Activated naive CD4-positive, alpha-beta T cell treated with anti-CD3 and anti-CD28 coated beads for 36 hours (primary cell): ENCODE measurements at regions not wholly inside any gene's neighbourhood (a gene's known extent, or its start where the extent isn't known, plus 50 kb on each side); places are given as distances from the start of the nearest gene placed in this dataset.

Experiments
- CTCF ChIA-PET: fragments of 350-600 bp; sonication (Branson Sonifier 250); formaldehyde crosslinking; loops from one replicate; lab custom pipeline; 2021; ENCODE audit warnings: antibody characterized with exemption; lab: Charles Lee
- DNase-seq: peaks from one replicate; pipeline ENCODE4 v3.0.0-alpha.2; 2020
- H3K27ac Mint-ChIP-seq: one replicate; pipeline ENCODE4 v1.8.0; 2021; ENCODE audit warnings: mild to moderate bottlenecking, mixed read lengths
- H3K27me3 Mint-ChIP-seq: one replicate; pipeline ENCODE4 v1.8.0; 2021; ENCODE audit warnings: low read depth, mixed read lengths
- H3K36me3 Mint-ChIP-seq: one replicate; pipeline ENCODE4 v1.8.0; 2021; ENCODE audit warnings: low read depth, mixed read lengths
- H3K4me1 Mint-ChIP-seq: one replicate; pipeline ENCODE4 v1.8.0; 2021; ENCODE audit warnings: low read depth, mixed read lengths
- H3K4me3 Mint-ChIP-seq: one replicate; pipeline ENCODE4 v1.8.0; 2021; ENCODE audit warnings: mild to moderate bottlenecking, moderate library complexity, mixed read lengths
- H3K9me3 Mint-ChIP-seq: one replicate; pipeline ENCODE4 v1.8.0; 2021; ENCODE audit warnings: mixed read lengths
- intact Hi-C: fragments of 100-400 bp; cut with micrococcal nuclease; formaldehyde crosslinking; loops from one replicate; pipeline ENCODE4 v1.15.1; 2023

GRCh38 chr6:163728442-163729126 lies 314.1 kb downstream of the QKI start:
- intact Hi-C loops = no loop called here
- Mint-ChIP-seq H3K4me3 (no peak overlapping the region), H3K36me3 (no peaks in the 10 kb centered on the region), H3K27me3 (peaks cover 2% of the 10 kb centered on the region), H3K27ac (no peak overlapping the region), H3K4me1 (no peaks in the 10 kb centered on the region), H3K9me3 (no peaks in the 10 kb centered on the region)
- no peak for DNase-seq
- CTCF ChIA-PET = no interaction called here

GRCh38 chr6:163726037-163726695 lies 311.6 kb downstream of the QKI start:
- CTCF ChIA-PET = no interaction called here
- Mint-ChIP-seq H3K36me3 (no peaks in the 10 kb centered on the region), H3K9me3 (no peaks in the 10 kb centered on the region), H3K27me3 (no peaks in the 10 kb centered on the region), H3K4me1 (no peaks in the 10 kb centered on the region), H3K27ac (no peak overlapping the region), H3K4me3 (no peak overlapping the region)
- no peak for DNase-seq
- intact Hi-C loops = no loop called here

GRCh38 chr6:163725008-163725941 lies 310.8 kb downstream of the QKI start:
- Mint-ChIP-seq H3K4me3 (no peak overlapping the region), H3K9me3 (no peaks in the 10 kb centered on the region), H3K27me3 (no peaks in the 10 kb centered on the region), H3K27ac (no peak overlapping the region), H3K4me1 (no peaks in the 10 kb centered on the region), H3K36me3 (no peaks in the 10 kb centered on the region)
- intact Hi-C loops = no loop called here
- CTCF ChIA-PET = no interaction called here
- DNase-seq = no peak

- no peak overlapping the region for H3K4me3 Mint-ChIP-seq
- DNase-seq = no peak
- intact Hi-C loops = no loop called here
- H3K27me3 Mint-ChIP-seq = no peaks in the 10 kb centered on the region
- H3K27ac Mint-ChIP-seq = no peak overlapping the region
- no peaks in the 10 kb centered on the region for H3K36me3 Mint-ChIP-seq
- no peaks in the 10 kb centered on the region for H3K9me3 Mint-ChIP-seq
- H3K4me1 Mint-ChIP-seq = no peaks in the 10 kb centered on the region
- CTCF ChIA-PET = no interaction called here
These were observed 309.7 kb downstream of the QKI start for GRCh38 chr6:163724196-163724595.

GRCh38 chr6:163723759-163724158 lies 309.2 kb downstream of the QKI start:
- H3K27ac Mint-ChIP-seq = no peak overlapping the region

GRCh38 chr6:163721922-163722692 lies 307.6 kb downstream of the QKI start:
- CTCF ChIA-PET = no interaction called here
- intact Hi-C loops = no loop called here

More at GRCh38 chr6:163723759-163724158, 309.2 kb downstream of the QKI start:
- DNase-seq = no peak
- Mint-ChIP-seq H3K36me3 (no peaks in the 10 kb centered on the region), H3K9me3 (no peaks in the 10 kb centered on the region), H3K4me3 (no peak overlapping the region), H3K4me1 (no peaks in the 10 kb centered on the region), H3K27me3 (no peaks in the 10 kb centered on the region)
- intact Hi-C loops = no loop called here
- CTCF ChIA-PET = no interaction called here

GRCh38 chr6:163721435-163721834 lies 306.9 kb downstream of the QKI start:
- Mint-ChIP-seq H3K9me3 (no peaks in the 10 kb centered on the region), H3K27me3 (no peaks in the 10 kb centered on the region), H3K4me1 (no peaks in the 10 kb centered on the region), H3K36me3 (no peaks in the 10 kb centered on the region), H3K4me3 (no peak overlapping the region), H3K27ac (no peak overlapping the region)
- no peak for DNase-seq
- intact Hi-C loops = no loop called here
- CTCF ChIA-PET = no interaction called here

More at GRCh38 chr6:163721922-163722692, 307.6 kb downstream of the QKI start:
- Mint-ChIP-seq H3K4me3 (no peak overlapping the region), H3K27me3 (no peaks in the 10 kb centered on the region), H3K36me3 (no peaks in the 10 kb centered on the region), H3K9me3 (no peaks in the 10 kb centered on the region), H3K4me1 (no peaks in the 10 kb centered on the region), H3K27ac (no peak overlapping the region)
- no peak for DNase-seq

GRCh38 chr6:163720460-163721235 lies 306.1 kb downstream of the QKI start:
- H3K27ac Mint-ChIP-seq = no peak overlapping the region
- no peaks in the 10 kb centered on the region for H3K36me3 Mint-ChIP-seq
- no peaks in the 10 kb centered on the region for H3K9me3 Mint-ChIP-seq
- CTCF ChIA-PET = no interaction called here
- no peak overlapping the region for H3K4me3 Mint-ChIP-seq
- intact Hi-C loops = no loop called here
- H3K4me1 Mint-ChIP-seq = no peaks in the 10 kb centered on the region
- DNase-seq = no peak
- H3K27me3 Mint-ChIP-seq = no peaks in the 10 kb centered on the region

- DNase-seq = no peak
These were observed 305.5 kb downstream of the QKI start for GRCh38 chr6:163720005-163720404.

GRCh38 chr6:163719028-163719742 lies 304.7 kb downstream of the QKI start:
- no peaks in the 10 kb centered on the region for H3K36me3 Mint-ChIP-seq
- H3K27ac Mint-ChIP-seq = no peak overlapping the region
- intact Hi-C loops = no loop called here
- H3K9me3 Mint-ChIP-seq = no peaks in the 10 kb centered on the region
- no peaks in the 10 kb centered on the region for H3K27me3 Mint-ChIP-seq
- CTCF ChIA-PET = no interaction called here
- no peaks in the 10 kb centered on the region for H3K4me1 Mint-ChIP-seq
- no peak for DNase-seq
- no peak overlapping the region for H3K4me3 Mint-ChIP-seq

More at GRCh38 chr6:163720005-163720404, 305.5 kb downstream of the QKI start:
- no peaks in the 10 kb centered on the region for H3K27me3 Mint-ChIP-seq
- no peak overlapping the region for H3K27ac Mint-ChIP-seq
- H3K36me3 Mint-ChIP-seq = no peaks in the 10 kb centered on the region
- CTCF ChIA-PET = no interaction called here
- H3K4me3 Mint-ChIP-seq = no peak overlapping the region
- no peaks in the 10 kb centered on the region for H3K9me3 Mint-ChIP-seq
- no peaks in the 10 kb centered on the region for H3K4me1 Mint-ChIP-seq
- intact Hi-C loops = no loop called here

GRCh38 chr6:163718537-163718936 lies 304.0 kb downstream of the QKI start:
- Mint-ChIP-seq H3K4me3 (no peak overlapping the region), H3K27me3 (no peaks in the 10 kb centered on the region), H3K4me1 (no peaks in the 10 kb centered on the region), H3K9me3 (no peaks in the 10 kb centered on the region), H3K36me3 (no peaks in the 10 kb centered on the region), H3K27ac (no peak overlapping the region)
- CTCF ChIA-PET = no interaction called here
- intact Hi-C loops = no loop called here
- no peak for DNase-seq
